ENCODE measurements at regions not wholly inside any gene's neighbourhood (a gene's known extent, or its start where the extent isn't known, plus 50 kb on each side); places are given as distances from the start of the nearest gene placed in this dataset.
A peak's percentile ranks its signal among the peaks of the same experiment; 100 is the strongest.

DNA sequence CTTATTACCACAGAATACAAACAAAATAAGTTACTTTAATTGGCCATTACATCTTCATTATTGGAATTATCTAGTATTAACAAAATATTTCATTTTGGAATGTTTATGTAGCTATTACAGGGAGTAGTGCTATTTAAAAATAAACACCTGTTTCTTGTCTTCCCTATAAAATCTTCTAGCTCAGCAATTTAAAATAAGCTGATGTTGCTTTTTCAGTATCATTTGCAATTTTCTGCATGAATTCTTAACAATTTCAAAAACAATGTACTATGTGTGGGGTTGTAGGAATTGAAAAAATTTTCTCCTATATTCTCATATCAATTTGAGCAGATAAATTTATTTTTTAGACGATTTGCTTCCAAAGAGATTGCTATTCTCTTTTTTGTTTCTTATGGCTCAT lies 1251.3 kb upstream of the CRIM1 start:
- TF ChIP-seq, protein P1, sequence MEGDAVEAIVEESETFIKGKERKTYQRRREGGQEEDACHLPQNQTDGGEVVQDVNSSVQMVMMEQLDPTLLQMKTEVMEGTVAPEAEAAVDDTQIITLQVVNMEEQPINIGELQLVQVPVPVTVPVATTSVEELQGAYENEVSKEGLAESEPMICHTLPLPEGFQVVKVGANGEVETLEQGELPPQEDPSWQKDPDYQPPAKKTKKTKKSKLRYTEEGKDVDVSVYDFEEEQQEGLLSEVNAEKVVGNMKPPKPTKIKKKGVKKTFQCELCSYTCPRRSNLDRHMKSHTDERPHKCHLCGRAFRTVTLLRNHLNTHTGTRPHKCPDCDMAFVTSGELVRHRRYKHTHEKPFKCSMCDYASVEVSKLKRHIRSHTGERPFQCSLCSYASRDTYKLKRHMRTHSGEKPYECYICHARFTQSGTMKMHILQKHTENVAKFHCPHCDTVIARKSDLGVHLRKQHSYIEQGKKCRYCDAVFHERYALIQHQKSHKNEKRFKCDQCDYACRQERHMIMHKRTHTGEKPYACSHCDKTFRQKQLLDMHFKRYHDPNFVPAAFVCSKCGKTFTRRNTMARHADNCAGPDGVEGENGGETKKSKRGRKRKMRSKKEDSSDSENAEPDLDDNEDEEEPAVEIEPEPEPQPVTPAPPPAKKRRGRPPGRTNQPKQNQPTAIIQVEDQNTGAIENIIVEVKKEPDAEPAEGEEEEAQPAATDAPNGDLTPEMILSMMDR (IDR thresholded peaks at IDR 0.05; ENCODE audit: borderline replicate concordance, extremely low read depth, insufficient read depth) = no peak
- intact Hi-C loops (cut with DNase I) = no loop called here
- no peak overlapping the region for H3K4me3 ChIP-seq (ENCODE audit: low read length in 3 of 3)
- DNase-seq (no peak), FAIRE-seq (no peak)
- no peak overlapping the region for H3K27ac ChIP-seq (ENCODE audit: low read depth in 2 of 2, low read length in 2 of 2)
- H3K9ac ChIP-seq (ENCODE audit: low read length in 3 of 3) = no peak overlapping the region
- H3K27me3 ChIP-seq (ENCODE audit: control insufficient read depth, insufficient read depth, low read length) = no peaks in the 10 kb centered on the region
- H3K9me3 ChIP-seq (ENCODE audit: control insufficient read depth in 2 of 3, insufficient read depth in 1 of 3, low read length in 3 of 3) = no peaks in the 10 kb centered on the region
- H3K4me1 ChIP-seq (ENCODE audit: control insufficient read depth in 2 of 3, insufficient read depth in 2 of 3, low read depth in 1 of 3, low read length in 3 of 3) = no peaks in the 10 kb centered on the region
- no peaks in the 10 kb centered on the region for H3K36me3 ChIP-seq (ENCODE audit: control insufficient read depth in 2 of 3, insufficient read depth in 3 of 3, low read length in 3 of 3)

DNA sequence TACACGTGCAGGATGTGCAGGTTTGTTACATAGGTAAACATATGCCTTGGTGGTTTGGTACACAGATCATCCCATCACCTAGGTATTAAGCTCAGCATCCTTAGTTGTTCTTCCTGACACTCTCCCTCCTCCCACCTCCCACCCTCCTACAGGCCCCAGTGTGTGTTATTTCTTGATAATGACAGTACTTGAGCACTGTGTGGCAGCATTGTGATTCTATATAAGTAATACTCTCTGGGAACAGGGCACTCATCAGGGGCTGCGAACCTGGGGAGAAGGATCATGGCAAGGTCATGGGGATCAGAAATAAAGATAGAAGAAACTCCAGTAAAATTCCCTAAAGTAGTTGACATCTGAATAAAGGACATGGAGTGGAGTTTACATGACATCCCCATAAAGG lies 1256.2 kb upstream of the CRIM1 start:
- FAIRE-seq = no peak
- DNase-seq = no peak
- H3K27me3 ChIP-seq (ENCODE audit: control insufficient read depth, insufficient read depth, low read length) = no peaks in the 10 kb centered on the region
- H3K4me3 ChIP-seq (ENCODE audit: low read length in 3 of 3) = no peak overlapping the region
- H3K4me1 ChIP-seq (ENCODE audit: control insufficient read depth in 2 of 3, insufficient read depth in 2 of 3, low read depth in 1 of 3, low read length in 3 of 3) = no peaks in the 10 kb centered on the region
- no peak overlapping the region for H3K9ac ChIP-seq (ENCODE audit: low read length in 3 of 3)
- H3K36me3 ChIP-seq (ENCODE audit: control insufficient read depth in 2 of 3, insufficient read depth in 3 of 3, low read length in 3 of 3) = no peaks in the 10 kb centered on the region
- no peak overlapping the region for H3K27ac ChIP-seq (ENCODE audit: low read depth in 2 of 2, low read length in 2 of 2)
- no peaks in the 10 kb centered on the region for H3K9me3 ChIP-seq (ENCODE audit: control insufficient read depth in 2 of 3, insufficient read depth in 1 of 3, low read length in 3 of 3)
- TF ChIP-seq, protein P1 (IDR thresholded peaks at IDR 0.05; ENCODE audit: borderline replicate concordance, extremely low read depth, insufficient read depth) = no peak
- intact Hi-C loops (cut with DNase I) = no loop called here

GRCh38 chr2:35082072-35082471 lies 1273.5 kb upstream of the CRIM1 start:
- Histone ChIP-seq H3K27ac (ENCODE audit: low read depth in 2 of 2, low read length in 2 of 2) (no peak overlapping the region), H3K36me3 (ENCODE audit: control insufficient read depth in 2 of 3, insufficient read depth in 3 of 3, low read length in 3 of 3) (no peaks in the 10 kb centered on the region), H3K4me3 (ENCODE audit: low read length in 3 of 3) (no peak overlapping the region), H3K4me1 (ENCODE audit: control insufficient read depth in 2 of 3, insufficient read depth in 2 of 3, low read depth in 1 of 3, low read length in 3 of 3) (no peaks in the 10 kb centered on the region), H3K9me3 (ENCODE audit: control insufficient read depth in 2 of 3, insufficient read depth in 1 of 3, low read length in 3 of 3) (no peaks in the 10 kb centered on the region), H3K27me3 (ENCODE audit: control insufficient read depth, insufficient read depth, low read length) (no peaks in the 10 kb centered on the region), H3K9ac (ENCODE audit: low read length in 3 of 3) (no peak overlapping the region)
- DNase-seq (peak in 3 of 5 donors; percentile 21 to 25 (median 23)), FAIRE-seq (no peak)
- intact Hi-C loops (cut with DNase I) = no loop called here
- TF ChIP-seq, protein P1 (IDR thresholded peaks at IDR 0.05; ENCODE audit: borderline replicate concordance, extremely low read depth, insufficient read depth) = no peak

GRCh38 chr2:35081622-35082015 lies 1274.0 kb upstream of the CRIM1 start:
- Histone ChIP-seq H3K4me3 (ENCODE audit: low read length in 3 of 3) (no peak overlapping the region), H3K4me1 (ENCODE audit: control insufficient read depth in 2 of 3, insufficient read depth in 2 of 3, low read depth in 1 of 3, low read length in 3 of 3) (no peaks in the 10 kb centered on the region), H3K27ac (ENCODE audit: low read depth in 2 of 2, low read length in 2 of 2) (no peak overlapping the region), H3K27me3 (ENCODE audit: control insufficient read depth, insufficient read depth, low read length) (no peaks in the 10 kb centered on the region), H3K36me3 (ENCODE audit: control insufficient read depth in 2 of 3, insufficient read depth in 3 of 3, low read length in 3 of 3) (no peaks in the 10 kb centered on the region), H3K9ac (ENCODE audit: low read length in 3 of 3) (no peak overlapping the region), H3K9me3 (ENCODE audit: control insufficient read depth in 2 of 3, insufficient read depth in 1 of 3, low read length in 3 of 3) (no peaks in the 10 kb centered on the region)
- TF ChIP-seq, protein P1 (IDR thresholded peaks at IDR 0.05; ENCODE audit: borderline replicate concordance, extremely low read depth, insufficient read depth) = no peak
- intact Hi-C loops (cut with DNase I) = no loop called here
- FAIRE-seq = no peak
- DNase-seq = peak in 2 of 5 donors; percentile 6 to 36

Measured in kidney (tissue), 13 donors.